ENCODE measurements at regions not wholly inside any gene's neighbourhood (a gene's known extent, or its start where the extent isn't known, plus 50 kb on each side); places are given as distances from the start of the nearest gene placed in this dataset.

DNA sequence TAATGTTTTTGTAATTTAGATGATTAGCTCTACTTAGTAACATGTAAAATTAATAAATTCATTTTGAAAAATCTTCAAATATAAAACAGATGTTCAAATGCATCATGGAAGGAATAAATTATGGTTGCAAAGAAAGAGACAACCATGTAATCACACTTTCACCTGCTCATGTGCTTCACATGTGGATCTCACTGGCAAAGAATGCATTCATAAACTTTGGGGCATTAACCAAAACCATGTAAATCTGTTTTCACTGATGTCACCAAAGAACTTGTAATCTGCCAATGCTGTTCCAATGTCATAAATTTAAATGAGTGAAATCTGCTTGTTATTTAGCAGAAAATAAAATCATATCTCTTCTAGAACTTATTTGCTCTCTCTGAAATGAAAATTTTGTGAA is 142.7 kb downstream of the TENT5A start:
- no peak for TF ChIP-seq POLR2A (IDR thresholded peaks at IDR 0.05; ENCODE audit: low read length)
- TF ChIP-seq GATA1 (IDR thresholded peaks at IDR 0.05; ENCODE audit: low read depth, low read length), result no peak

Data from erythroblast (primary cell).